Activated CD8-positive, alpha-beta memory T cell treated with anti-CD3 and anti-CD28 coated beads for 36 hours (primary cell): ENCODE measurements at regions not wholly inside any gene's neighbourhood (a gene's known extent, or its start where the extent isn't known, plus 50 kb on each side); places are given as distances from the start of the nearest gene placed in this dataset.
"Not testable (repeated sequence)": the region's sequence is repeated elsewhere in the genome, so short reads cannot be mapped to it uniquely, and the experiment has no call there.

Experiments used
- CTCF ChIA-PET: fragments of 350-600 bp; sonication (Branson Sonifier 250); formaldehyde crosslinking; loops from one replicate; lab custom pipeline; 2021; ENCODE audit warnings: antibody characterized with exemption; lab: Charles Lee
- POLR2A ChIA-PET: fragments of 350-600 bp; sonication (Branson Sonifier 250); formaldehyde crosslinking; loops from one replicate; lab custom pipeline; 2021; ENCODE audit warnings: antibody characterized with exemption; lab: Charles Lee

DNA sequence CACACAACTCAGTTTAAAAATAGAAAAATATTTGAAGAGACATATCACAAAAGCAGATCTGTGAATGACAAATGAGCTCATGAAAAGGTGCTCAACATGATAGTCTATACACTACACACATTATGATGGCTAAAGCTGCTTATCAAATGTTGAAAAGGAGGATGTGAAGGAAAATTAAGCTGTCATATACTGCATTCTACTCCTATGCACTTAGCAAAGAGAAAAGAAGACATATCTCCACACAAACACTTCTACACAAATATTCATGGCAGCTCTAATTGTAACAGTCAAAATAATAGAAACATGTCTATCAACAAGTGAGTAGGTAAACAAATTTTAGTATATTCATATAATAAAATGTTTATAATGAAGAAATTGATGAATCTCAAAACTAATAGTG is 540.5 kb downstream of the PLOD2 start:
- CTCF ChIA-PET, result no interaction called here
- POLR2A ChIA-PET, result no interaction called here

DNA sequence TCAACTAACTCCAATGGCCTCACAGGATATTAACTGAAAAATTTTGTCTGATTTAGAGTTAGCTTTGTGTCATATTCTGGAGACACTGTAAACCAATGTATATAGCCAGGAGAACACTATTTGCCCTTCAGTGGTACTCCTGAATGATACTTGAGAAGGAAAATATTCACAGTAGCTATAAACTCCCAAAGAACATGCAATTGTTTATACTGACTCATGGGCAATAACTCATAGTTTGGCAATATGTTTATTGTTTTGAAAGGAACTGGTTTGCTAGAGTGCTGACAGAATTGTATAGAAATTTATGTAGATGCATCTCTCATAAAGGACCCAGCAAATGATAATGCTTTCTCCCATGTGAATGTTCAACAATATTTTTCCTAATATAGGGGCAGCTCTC is 537.6 kb downstream of the PLOD2 start:
- ChIA-PET POLR2A (no interaction called here), CTCF (interaction anchor here (0.8 kb wide), 1 partner anchor 77 kb away, joined by 4 read pairs; no protein-coding TSS in a partner anchor)

- ChIA-PET POLR2A (no interaction called here), CTCF (no interaction called here)
Measured at GRCh38 chr3:145628211-145628610, 532.8 kb downstream of the PLOD2 start.

DNA sequence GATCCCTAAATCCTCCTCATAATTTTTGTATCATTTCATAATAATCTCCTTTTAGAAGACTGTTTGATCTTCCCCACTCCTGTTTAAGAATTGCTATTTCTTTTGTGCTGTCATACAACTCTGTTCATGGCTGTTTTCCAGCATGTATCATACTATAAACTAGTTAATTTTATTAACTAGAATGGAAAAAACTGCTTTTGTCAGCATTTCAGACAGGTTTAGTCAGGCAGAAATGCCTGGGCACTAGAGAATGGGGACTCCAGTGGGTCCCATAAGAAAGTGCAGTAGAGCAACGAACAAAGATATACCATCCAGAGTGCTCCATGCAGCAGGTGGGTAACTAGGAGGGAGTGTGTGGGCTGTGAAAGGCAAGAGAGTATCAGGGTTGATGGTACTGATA is 523.9 kb downstream of the PLOD2 start:
- ChIA-PET CTCF (no interaction called here), POLR2A (no interaction called here)

- CTCF ChIA-PET, result no interaction called here
Measured at GRCh38 chr3:145639003-145639606, 521.9 kb downstream of the PLOD2 start.

GRCh38 chr3:145639875-145640274 is 521.1 kb downstream of the PLOD2 start:
- ChIA-PET CTCF (no interaction called here), POLR2A (no interaction called here)

More at GRCh38 chr3:145639003-145639606, 521.9 kb downstream of the PLOD2 start:
- POLR2A ChIA-PET, result no interaction called here

- ChIA-PET POLR2A (no interaction called here), CTCF (no interaction called here)
Measured at GRCh38 chr3:145648396-145648795, 512.6 kb downstream of the PLOD2 start.

DNA sequence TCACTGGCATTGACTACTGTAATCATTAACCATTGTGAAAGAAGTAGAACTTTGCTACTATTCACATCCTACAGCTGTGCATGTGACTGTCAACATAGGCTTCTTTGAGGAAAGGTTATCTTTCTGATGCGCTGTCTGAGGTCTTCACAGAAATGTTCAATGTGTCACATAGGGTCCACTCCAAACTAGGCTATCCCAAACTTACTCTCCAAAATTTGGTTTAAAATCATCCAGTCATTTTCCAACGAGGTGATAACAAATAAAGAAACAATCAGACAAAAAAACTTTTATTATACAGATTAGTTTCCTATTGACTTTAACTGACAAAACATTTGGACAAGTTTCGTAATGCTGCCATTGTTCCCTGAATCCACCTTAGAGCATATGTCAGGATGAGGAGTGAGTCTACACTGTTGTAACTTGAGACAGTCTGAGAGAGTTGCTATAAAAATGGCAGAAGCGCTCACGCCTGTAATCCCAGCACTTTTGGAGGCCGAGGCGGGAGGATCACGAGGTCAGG is 511.6 kb downstream of the PLOD2 start:
- CTCF ChIA-PET, result no interaction called here
- POLR2A ChIA-PET, result no interaction called here

DNA sequence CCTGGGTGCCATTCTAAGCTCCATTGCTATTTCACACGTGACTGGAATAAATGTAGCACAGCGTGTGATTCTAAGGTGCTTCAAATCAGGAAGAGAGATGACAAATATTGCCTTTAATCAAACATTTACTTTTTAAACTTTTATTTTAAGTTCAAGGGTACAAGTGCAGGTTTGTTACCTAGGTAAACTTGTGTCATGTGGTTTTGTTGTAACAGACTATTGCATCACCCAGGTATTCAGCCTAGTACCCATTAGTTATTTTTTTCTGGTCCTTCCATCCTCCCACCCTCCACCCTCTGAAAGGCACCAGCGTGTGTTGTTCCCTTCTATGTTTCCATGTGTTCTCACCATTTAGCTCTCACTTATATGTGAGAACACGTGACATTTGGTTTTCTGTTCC is 510.8 kb downstream of the PLOD2 start:
- ChIA-PET POLR2A (no interaction called here), CTCF (no interaction called here)

DNA sequence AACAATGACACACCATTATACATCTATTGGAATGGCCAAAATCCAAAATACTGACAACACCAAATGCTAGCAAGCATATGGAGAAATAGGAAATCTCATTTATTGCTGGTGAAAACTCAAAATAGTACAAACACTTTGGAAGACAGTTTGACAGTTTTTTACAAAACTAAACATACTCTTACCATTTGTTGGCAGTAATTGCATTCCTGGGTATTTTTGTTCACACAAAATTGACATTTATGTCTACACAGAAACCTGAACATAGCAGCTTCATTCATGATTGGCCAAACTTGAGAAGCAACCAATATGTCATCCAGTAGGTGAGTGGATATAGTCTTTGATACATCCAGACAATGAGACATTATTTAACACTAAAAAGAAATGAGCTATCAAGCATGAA is 489.9 kb downstream of the PLOD2 start:
- CTCF ChIA-PET, result no interaction called here
- POLR2A ChIA-PET, result no interaction called here

DNA sequence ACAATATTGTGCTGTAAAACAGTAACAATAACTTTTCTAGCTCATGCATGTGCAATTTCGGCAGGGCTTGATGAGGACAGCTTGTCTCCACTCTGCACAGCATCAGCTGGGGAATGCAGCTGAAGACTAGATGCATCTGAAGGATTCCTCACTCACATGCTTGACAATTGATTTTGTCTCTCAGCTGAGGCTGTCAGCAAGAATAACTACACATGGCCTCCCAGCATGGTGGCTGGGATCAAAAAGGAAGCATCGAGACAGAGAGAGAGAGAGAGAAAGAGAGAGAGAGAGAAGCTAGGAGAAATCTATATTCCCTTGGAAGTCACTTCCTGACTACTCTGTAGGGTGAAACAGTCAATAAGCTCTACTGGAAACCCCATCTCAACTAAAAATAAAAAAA is 487.1 kb downstream of the PLOD2 start:
- ChIA-PET CTCF (no interaction called here), POLR2A (no interaction called here)

GRCh38 chr3:145678401-145678800 is 482.6 kb downstream of the PLOD2 start:
- CTCF ChIA-PET, result no interaction called here
- POLR2A ChIA-PET, result no interaction called here

DNA sequence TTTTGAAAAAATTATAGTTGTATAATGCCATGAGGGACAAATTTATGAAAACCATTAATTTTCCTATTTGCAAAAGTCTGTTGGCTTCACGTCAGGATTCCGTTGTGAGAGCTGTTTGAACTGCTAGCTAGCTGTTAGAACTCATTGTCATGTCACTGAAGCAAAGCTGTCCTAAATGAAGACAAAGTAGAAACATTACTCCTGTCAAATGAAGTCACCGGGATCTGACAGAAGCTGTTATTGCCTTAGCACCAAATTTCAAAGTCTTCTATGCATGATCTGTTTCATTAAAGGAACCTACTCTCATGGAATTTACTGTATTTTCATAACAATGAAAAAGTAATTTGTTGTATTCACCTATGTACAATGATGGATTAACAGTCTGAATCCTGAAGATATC is 479.8 kb downstream of the PLOD2 start:
- POLR2A ChIA-PET, result no interaction called here

DNA sequence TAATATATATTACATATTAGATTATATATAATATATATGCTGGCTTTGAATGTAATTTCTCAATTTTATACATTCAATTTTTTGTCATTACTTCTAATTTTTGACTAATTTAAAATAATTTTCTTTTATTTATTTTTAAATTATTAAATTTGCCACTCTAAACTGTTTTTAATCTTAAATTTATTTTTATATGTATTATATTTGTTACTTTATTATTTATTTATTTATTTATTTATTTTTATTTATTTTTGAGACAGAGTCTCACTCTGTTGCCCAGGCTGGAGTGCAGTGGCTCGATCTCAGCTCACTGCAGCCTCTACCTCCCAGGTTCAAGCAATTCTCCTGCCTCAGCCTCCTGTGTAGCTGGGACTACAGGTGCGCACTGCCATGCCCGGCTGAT is 473.0 kb downstream of the PLOD2 start:
- CTCF ChIA-PET, POLR2A ChIA-PET: not testable (repeated sequence)

More for the DNA sequence above, 479.8 kb downstream of the PLOD2 start:
- CTCF ChIA-PET, result no interaction called here

DNA sequence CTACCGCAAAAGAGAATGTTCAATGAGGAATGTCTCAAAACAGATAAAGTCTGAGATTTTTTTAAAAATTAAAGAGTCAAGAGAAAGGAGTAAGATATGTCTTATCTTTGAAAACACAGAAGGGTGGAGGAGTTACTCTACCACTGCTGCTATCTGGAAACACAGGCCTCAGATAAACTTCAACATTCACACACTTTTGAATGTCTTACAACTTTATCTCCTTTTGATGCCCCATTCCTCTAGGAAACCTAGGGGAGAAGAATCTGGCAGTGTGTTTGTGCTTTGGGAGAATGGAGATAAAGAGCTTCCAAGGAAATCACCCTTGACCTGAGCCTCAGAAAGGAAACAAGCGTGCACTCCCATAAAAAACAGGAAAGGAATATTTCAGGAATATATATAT is 468.2 kb downstream of the PLOD2 start:
- POLR2A ChIA-PET, result no interaction called here
- CTCF ChIA-PET, result no interaction called here

- ChIA-PET CTCF (no interaction called here), POLR2A (no interaction called here)
Measured at GRCh38 chr3:145696011-145696410, 465.0 kb downstream of the PLOD2 start.

DNA sequence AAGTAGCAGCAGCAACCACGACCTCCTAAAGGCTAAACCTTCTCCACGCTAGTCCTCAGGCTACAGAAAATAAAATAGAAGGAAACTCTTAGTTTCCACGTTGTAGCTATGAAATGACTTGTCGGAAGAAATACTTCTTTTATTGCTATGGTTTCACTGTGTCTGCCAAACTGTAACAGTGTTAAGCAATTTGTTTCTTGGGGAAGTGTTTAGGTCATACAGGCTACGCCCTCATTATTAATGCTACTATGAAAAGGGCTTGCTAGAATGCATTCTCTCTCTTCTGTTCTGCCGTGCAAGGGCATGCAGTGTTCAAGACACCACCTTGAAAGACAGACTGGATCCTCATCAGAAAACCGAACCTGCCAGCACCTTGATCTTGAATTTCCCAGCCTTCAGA is 462.7 kb downstream of the PLOD2 start:
- ChIA-PET CTCF (no interaction called here), POLR2A (no interaction called here)

GRCh38 chr3:145698749-145699148 is 462.2 kb downstream of the PLOD2 start:
- ChIA-PET CTCF (no interaction called here), POLR2A (no interaction called here)

DNA sequence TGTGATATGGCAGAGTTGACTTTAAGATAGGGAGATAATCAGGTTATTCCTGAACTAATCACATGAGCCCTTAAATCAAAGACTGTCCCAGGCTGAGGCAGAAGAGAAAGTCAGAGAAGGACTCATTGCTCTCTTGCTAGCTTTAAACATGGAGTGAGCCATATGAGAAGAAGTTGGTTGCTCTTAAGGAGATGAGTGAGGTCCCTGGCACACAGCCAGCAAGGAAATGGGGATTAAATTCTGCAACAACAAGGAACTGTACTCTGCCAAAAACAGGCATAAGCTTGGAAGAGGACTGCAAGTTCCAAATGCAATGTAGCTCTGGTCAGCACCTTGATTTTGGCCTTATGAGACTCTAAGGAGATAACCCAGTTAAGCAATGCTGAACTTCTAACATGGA is 457.0 kb downstream of the PLOD2 start:
- ChIA-PET POLR2A (no interaction called here), CTCF (no interaction called here)

GRCh38 chr3:145709779-145710178 is 451.2 kb downstream of the PLOD2 start:
- CTCF ChIA-PET, POLR2A ChIA-PET: not testable (repeated sequence)

DNA sequence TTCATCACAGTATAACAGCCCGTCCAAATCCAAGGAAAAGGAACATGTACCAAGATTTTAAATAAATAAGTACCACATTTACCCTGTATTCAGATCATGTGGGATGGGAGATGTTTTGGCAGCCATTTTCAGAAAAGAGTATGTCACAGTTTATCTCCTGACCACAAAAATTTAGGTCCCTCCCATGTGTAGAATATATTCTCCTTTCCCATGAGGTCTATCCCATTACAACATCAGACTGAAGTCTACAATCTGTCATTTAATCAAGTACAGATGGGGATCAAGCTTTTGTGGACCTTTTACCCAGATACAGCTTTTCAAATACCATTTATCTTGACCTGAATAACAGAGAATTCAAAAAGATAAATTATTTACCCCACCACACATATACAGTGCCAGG is 444.5 kb downstream of the PLOD2 start:
- CTCF ChIA-PET, result no interaction called here
- POLR2A ChIA-PET, result no interaction called here

GRCh38 chr3:145719114-145719513 is 441.9 kb downstream of the PLOD2 start:
- POLR2A ChIA-PET, result no interaction called here
- CTCF ChIA-PET, result no interaction called here
